Uterus (tissue), 2 donors: ENCODE measurements at regions not wholly inside any gene's neighbourhood (a gene's known extent, or its start where the extent isn't known, plus 50 kb on each side); places are given as distances from the start of the nearest gene placed in this dataset.

Experiments
- POLR2A ChIP-seq, 2 donors: fragments of 450-650 bp; IDR thresholded peaks; one replicate each; pipeline ENCODE4 v1.6.1; 2016; ENCODE audit warnings: antibody characterized with exemption in 2 of 2, mild to moderate bottlenecking in 1 of 2, moderate library complexity in 1 of 2
- TF ChIP-seq, protein P1 (sequence below), 4 experiments: fragments of 200-600 bp in 2 of 4; fragments of 450-650 bp in 2 of 4; sonication (generic) in 2 of 4; IDR thresholded peaks; one replicate each; pipeline ENCODE4 v1.5.1; 2016 to 2019; ENCODE audit warnings: antibody characterized with exemption in 4 of 4, mild to moderate bottlenecking in 2 of 4, moderate library complexity in 1 of 4

DNA sequence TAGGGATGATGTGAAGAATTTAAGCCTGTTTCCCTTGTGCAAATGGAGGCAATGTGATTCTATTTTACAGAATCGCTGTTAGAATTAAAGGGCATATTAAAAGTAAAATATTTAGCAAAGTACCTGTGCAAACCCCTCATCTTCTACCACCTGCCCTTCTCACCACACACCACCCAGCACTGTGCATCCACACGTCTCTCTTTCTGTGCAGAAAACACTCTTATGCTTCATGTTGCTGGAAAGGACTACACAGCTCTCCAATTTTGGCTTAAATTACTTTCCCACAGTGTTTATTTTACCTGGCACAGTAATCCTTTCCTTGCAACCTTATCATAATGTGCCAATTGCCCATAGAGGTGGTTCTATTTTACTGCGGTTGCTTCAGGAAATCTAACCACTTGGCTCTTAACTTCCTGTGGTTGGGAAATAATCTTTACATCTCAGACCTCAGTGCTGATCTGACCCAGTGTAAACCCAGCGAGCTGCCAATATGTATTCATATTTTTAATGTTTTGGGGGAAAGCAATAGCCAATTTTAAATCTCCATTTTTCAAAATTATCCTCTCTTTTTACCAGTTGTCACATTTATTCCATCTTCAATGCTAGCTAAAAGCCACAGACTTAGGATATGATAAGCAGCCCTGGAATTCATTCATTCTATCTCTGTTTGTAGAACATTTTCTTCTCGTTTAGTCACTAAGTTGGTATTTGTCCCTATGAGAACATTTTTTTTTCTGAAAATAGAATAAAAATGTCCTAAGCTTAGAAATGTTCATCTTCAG, 250.9 kb downstream of the DSEL start:
- TF ChIP-seq, protein P1, sequence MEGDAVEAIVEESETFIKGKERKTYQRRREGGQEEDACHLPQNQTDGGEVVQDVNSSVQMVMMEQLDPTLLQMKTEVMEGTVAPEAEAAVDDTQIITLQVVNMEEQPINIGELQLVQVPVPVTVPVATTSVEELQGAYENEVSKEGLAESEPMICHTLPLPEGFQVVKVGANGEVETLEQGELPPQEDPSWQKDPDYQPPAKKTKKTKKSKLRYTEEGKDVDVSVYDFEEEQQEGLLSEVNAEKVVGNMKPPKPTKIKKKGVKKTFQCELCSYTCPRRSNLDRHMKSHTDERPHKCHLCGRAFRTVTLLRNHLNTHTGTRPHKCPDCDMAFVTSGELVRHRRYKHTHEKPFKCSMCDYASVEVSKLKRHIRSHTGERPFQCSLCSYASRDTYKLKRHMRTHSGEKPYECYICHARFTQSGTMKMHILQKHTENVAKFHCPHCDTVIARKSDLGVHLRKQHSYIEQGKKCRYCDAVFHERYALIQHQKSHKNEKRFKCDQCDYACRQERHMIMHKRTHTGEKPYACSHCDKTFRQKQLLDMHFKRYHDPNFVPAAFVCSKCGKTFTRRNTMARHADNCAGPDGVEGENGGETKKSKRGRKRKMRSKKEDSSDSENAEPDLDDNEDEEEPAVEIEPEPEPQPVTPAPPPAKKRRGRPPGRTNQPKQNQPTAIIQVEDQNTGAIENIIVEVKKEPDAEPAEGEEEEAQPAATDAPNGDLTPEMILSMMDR (IDR thresholded peaks at IDR 0.05): no peak
- no peak for TF ChIP-seq POLR2A (IDR thresholded peaks at IDR 0.05)
